Vagina (tissue), 2 donors: ENCODE measurements at regions not wholly inside any gene's neighbourhood (a gene's known extent, or its start where the extent isn't known, plus 50 kb on each side); places are given as distances from the start of the nearest gene placed in this dataset.

Experiments used
- POLR2A ChIP-seq, 2 donors: fragments of 450-650 bp; IDR thresholded peaks; one replicate each; pipeline ENCODE4 v1.6.1; 2017; ENCODE audit warnings: antibody characterized with exemption in 2 of 2, mild to moderate bottlenecking in 2 of 2, moderate library complexity in 2 of 2
- POLR2AphosphoS5 ChIP-seq, 2 donors: sonication (generic); formaldehyde crosslinking; IDR thresholded peaks; one replicate each; pipeline ENCODE4 v1.9.0; 2017; ENCODE audit warnings: antibody characterized with exemption in 2 of 2, mild to moderate bottlenecking in 2 of 2, low read depth in 1 of 2; ENCODE audit not compliant: insufficient read depth in 1 of 2
- TF ChIP-seq, protein P1 (sequence below), 3 experiments: fragments of 450-650 bp in 2 of 3; fragments of 200-600 bp in 1 of 3; sonication (generic) in 1 of 3; IDR thresholded peaks; one replicate each; pipeline ENCODE4 v1.5.1; 2017 to 2019; ENCODE audit warnings: antibody characterized with exemption in 3 of 3, mild to moderate bottlenecking in 2 of 3, moderate library complexity in 2 of 3

DNA sequence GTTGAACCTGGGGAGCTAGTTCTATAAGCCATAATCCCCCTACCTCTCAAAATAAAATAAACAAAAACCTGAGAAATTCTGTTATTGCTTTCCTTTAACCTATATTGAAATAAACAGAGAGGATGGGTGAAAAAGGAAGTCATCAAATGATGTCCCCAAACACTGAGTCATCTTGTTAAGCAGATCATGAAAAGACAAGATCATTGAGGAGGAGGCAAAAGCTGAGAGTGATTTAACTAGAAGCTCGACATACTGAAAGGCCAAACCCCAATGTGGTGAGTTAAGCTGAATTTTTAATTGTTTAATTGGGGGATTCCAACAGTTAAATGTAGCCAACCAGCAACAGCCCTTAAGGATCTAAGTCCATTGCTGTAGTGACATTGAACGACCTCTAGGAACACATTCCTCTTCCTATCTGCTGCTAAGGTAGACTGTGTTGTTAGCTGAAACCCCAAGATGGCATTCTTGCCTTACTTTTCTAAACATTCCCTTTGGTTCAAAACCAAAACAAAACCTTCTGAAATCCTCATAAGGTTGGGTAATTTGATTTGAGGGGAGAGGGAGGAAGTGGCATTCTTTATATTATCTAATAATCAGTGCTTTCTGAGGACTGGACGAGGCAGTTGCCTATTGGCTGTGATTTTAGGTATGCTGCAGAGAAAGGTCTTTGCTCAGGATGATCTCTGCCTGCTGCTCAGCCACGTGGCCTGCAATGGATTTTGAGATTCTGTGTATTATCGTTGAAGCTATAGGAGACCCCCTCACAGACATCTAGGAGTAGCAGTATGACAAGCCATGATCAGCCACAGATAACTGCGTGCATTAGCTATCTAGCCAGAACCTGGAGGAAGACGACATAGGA, 62.7 kb upstream of the BNIP2 start:
- TF ChIP-seq, protein P1, sequence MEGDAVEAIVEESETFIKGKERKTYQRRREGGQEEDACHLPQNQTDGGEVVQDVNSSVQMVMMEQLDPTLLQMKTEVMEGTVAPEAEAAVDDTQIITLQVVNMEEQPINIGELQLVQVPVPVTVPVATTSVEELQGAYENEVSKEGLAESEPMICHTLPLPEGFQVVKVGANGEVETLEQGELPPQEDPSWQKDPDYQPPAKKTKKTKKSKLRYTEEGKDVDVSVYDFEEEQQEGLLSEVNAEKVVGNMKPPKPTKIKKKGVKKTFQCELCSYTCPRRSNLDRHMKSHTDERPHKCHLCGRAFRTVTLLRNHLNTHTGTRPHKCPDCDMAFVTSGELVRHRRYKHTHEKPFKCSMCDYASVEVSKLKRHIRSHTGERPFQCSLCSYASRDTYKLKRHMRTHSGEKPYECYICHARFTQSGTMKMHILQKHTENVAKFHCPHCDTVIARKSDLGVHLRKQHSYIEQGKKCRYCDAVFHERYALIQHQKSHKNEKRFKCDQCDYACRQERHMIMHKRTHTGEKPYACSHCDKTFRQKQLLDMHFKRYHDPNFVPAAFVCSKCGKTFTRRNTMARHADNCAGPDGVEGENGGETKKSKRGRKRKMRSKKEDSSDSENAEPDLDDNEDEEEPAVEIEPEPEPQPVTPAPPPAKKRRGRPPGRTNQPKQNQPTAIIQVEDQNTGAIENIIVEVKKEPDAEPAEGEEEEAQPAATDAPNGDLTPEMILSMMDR (IDR thresholded peaks at IDR 0.05), result peak in 2 of 3 experiments; percentile 21 to 24
- TF ChIP-seq POLR2A (IDR thresholded peaks at IDR 0.05) (no peak), POLR2AphosphoS5 (IDR thresholded peaks at IDR 0.05; ENCODE audit: insufficient read depth in 1 of 2, low read depth in 1 of 2) (no peak)
